ENCODE measurements at regions not wholly inside any gene's neighbourhood (a gene's known extent, or its start where the extent isn't known, plus 50 kb on each side); places are given as distances from the start of the nearest gene placed in this dataset.

DNA sequence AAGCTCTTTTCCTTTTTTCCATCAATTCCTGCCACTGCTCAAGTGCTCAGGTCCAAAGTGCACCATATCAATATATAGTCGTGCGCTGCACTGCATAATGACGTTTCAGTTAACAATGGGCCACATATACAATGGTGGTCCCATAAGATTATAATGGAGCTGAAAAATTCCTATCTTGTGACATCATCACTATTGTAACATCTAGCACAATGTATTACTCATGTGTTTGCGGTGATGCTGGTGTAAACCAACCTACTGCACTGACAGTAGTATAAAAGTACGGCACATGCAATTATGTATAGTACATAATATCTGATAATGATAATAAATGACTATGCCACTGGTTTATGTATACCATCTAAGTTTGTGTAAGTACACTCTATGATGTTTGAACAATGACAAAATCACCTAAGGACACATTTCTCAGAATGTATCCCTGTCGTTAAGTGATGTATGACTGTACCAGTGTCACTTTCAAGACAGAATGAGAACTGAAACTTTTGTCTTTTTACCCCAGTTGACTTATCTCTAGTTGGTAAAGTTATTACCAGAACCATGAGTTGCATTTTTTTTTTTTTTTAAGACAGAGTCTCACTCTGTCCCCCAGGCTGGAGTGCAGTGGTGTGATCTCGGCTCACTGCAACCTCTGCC, 53.7 kb upstream of the INSM2 start (continued):
- TF ChIP-seq PKNOX1 (IDR thresholded peaks at IDR 0.05) (0 out of 2 replicates have a peak, but pooled peaks have one; percentile 17), FOXK2 (IDR thresholded peaks at IDR 0.05) (no peak), NFYB (IDR thresholded peaks at IDR 0.05; ENCODE audit: insufficient read depth, low read depth, low read length) (no peak), HDGF (IDR thresholded peaks at IDR 0.05) (no peak), NR2C1 (IDR thresholded peaks at IDR 0.05) (no peak), MYB (IDR thresholded peaks at IDR 0.05; ENCODE audit: borderline replicate concordance, low read depth, low read length) (no peak), TARDBP (IDR thresholded peaks at IDR 0.05; ENCODE audit: borderline replicate concordance) (no peak), CHD2 (IDR thresholded peaks at IDR 0.05; ENCODE audit: borderline replicate concordance, low read depth, low read length) (no peak), JUNB (IDR thresholded peaks at IDR 0.05) (peak; percentile 52; the same call in 1 of the 2 replicates), EP300 (IDR thresholded peaks at IDR 0.05; ENCODE audit: borderline replicate concordance in 1 of 2, control insufficient read depth in 1 of 2, low read depth in 2 of 2, low read length in 2 of 2) (0 out of 4 replicates have a peak, but pooled peaks of 1 of the 2 experiments have one; percentile 13), CREM (IDR thresholded peaks at IDR 0.05; ENCODE audit: low read depth) (no peak), NFIC (IDR thresholded peaks at IDR 0.05; ENCODE audit: low read depth, low read length) (peak; percentile 37; the same call in 1 of the 2 replicates), MEF2B (IDR thresholded peaks at IDR 0.05; ENCODE audit: partially characterized antibody, poor library complexity, severe bottlenecking) (no peak), ZBTB4 (CRISPR knock-in tag; IDR thresholded peaks at IDR 0.05) (no peak), ZBTB33 (IDR thresholded peaks at IDR 0.05) (no peak)
- TF ChIP-seq, protein P1, sequence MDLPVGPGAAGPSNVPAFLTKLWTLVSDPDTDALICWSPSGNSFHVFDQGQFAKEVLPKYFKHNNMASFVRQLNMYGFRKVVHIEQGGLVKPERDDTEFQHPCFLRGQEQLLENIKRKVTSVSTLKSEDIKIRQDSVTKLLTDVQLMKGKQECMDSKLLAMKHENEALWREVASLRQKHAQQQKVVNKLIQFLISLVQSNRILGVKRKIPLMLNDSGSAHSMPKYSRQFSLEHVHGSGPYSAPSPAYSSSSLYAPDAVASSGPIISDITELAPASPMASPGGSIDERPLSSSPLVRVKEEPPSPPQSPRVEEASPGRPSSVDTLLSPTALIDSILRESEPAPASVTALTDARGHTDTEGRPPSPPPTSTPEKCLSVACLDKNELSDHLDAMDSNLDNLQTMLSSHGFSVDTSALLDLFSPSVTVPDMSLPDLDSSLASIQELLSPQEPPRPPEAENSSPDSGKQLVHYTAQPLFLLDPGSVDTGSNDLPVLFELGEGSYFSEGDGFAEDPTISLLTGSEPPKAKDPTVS (IDR thresholded peaks at IDR 0.05; ENCODE audit: low read depth, low read length): no peak
- TF ChIP-seq, protein P2, sequence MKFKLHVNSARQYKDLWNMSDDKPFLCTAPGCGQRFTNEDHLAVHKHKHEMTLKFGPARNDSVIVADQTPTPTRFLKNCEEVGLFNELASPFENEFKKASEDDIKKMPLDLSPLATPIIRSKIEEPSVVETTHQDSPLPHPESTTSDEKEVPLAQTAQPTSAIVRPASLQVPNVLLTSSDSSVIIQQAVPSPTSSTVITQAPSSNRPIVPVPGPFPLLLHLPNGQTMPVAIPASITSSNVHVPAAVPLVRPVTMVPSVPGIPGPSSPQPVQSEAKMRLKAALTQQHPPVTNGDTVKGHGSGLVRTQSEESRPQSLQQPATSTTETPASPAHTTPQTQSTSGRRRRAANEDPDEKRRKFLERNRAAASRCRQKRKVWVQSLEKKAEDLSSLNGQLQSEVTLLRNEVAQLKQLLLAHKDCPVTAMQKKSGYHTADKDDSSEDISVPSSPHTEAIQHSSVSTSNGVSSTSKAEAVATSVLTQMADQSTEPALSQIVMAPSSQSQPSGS (IDR thresholded peaks at IDR 0.05; ENCODE audit: low read length): 0 out of 2 replicates have a peak, but pooled peaks have one; percentile 20

All from GM12878 (cell line).